ENCODE measurements at regions not wholly inside any gene's neighbourhood (a gene's known extent, or its start where the extent isn't known, plus 50 kb on each side); places are given as distances from the start of the nearest gene placed in this dataset.

GRCh38 chr5:152556784-152557183 is 151.7 kb upstream of the NMUR2 start:
- TF ChIP-seq, protein P1, sequence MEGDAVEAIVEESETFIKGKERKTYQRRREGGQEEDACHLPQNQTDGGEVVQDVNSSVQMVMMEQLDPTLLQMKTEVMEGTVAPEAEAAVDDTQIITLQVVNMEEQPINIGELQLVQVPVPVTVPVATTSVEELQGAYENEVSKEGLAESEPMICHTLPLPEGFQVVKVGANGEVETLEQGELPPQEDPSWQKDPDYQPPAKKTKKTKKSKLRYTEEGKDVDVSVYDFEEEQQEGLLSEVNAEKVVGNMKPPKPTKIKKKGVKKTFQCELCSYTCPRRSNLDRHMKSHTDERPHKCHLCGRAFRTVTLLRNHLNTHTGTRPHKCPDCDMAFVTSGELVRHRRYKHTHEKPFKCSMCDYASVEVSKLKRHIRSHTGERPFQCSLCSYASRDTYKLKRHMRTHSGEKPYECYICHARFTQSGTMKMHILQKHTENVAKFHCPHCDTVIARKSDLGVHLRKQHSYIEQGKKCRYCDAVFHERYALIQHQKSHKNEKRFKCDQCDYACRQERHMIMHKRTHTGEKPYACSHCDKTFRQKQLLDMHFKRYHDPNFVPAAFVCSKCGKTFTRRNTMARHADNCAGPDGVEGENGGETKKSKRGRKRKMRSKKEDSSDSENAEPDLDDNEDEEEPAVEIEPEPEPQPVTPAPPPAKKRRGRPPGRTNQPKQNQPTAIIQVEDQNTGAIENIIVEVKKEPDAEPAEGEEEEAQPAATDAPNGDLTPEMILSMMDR (IDR thresholded peaks at IDR 0.05), result no peak
- TF ChIP-seq POLR2A (IDR thresholded peaks at IDR 0.05) (no peak), EP300 (IDR thresholded peaks at IDR 0.05) (no peak)
